Activated CD8-positive, alpha-beta memory T cell treated with anti-CD3 and anti-CD28 coated beads for 1 hour (primary cell): ENCODE measurements at regions not wholly inside any gene's neighbourhood (a gene's known extent, or its start where the extent isn't known, plus 50 kb on each side); places are given as distances from the start of the nearest gene placed in this dataset.

Experiments
- DNase-seq, 2 donors: peaks; one replicate each; pipeline ENCODE4 v3.0.0-alpha.2; 2020; ENCODE audit warnings: low read depth in 1 of 2; ENCODE audit errors: extremely low read depth in 1 of 2

DNA sequence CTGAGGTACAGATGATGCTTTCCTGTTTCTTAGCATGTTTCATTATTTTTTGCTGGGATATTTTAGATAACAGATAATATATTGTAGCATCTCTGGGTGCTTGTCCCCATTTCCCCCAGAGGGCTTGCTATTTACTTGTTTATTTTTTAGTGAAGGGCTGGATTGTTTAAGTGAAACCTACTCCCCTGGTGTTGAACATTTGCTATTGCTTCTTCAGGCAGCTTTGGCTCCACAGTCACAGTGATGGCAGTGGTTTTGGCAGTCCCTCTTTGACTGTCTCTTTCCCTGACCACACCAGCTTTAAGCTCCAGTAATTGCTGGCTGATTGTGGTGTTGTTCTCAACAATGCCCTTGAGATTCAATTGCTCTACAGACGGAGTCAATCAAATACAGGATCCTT, 128.9 kb downstream of the KLF13 start:
- no peak for DNase-seq

DNA sequence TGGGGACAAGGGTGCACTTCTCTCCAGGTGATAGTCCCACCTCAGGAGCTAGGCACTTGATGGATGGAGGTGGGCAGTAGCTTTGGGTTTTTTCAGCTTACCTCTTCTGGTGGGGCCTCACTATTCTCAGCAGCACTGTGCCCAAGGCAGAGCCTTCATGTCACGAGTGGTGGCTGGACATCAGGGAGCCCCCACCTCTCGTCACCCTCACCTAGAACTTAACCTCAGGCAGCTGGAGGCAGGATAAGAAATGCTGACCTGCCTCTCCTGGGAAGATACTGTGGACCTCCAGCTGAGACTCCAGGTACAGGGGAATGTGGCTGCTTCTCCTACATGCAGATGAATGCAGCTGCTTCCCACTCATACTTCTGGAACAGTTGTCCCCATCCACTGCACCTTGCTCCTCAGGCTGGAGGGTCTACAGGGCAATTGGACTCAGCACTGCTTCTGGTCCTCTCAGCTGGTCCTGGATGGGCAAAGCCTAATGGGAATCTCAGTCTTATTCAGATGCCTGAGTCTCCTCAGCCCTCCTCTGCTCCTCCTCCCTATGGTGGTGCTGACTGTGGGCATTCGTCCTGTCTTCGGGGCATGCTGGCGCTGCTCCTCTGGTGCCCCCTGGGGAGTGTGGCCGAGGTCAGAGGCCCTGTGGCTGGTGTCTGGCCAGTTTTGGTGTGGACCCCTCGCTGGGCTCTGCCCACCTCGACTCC, 129.9 kb downstream of the KLF13 start:
- DNase-seq: no peak

DNA sequence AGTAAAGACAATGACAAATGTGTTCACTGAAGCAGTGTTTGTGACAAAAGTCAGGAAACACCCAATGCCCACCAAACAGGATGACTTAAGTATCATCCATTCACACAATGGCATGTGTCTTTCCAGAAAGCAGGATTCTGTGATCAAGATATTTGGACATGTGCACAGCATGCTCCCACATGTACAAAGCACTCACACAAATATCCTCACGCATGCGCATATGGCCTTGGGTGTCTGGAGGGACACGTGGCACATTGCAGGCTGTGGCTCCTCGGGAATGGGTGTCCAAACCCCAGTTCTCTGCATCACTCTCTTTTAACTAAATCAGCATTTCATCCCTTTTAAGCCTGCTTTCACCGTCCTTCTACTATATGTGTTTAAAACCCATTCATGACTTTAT, 130.5 kb downstream of the KLF13 start:
- DNase-seq: no peak

DNA sequence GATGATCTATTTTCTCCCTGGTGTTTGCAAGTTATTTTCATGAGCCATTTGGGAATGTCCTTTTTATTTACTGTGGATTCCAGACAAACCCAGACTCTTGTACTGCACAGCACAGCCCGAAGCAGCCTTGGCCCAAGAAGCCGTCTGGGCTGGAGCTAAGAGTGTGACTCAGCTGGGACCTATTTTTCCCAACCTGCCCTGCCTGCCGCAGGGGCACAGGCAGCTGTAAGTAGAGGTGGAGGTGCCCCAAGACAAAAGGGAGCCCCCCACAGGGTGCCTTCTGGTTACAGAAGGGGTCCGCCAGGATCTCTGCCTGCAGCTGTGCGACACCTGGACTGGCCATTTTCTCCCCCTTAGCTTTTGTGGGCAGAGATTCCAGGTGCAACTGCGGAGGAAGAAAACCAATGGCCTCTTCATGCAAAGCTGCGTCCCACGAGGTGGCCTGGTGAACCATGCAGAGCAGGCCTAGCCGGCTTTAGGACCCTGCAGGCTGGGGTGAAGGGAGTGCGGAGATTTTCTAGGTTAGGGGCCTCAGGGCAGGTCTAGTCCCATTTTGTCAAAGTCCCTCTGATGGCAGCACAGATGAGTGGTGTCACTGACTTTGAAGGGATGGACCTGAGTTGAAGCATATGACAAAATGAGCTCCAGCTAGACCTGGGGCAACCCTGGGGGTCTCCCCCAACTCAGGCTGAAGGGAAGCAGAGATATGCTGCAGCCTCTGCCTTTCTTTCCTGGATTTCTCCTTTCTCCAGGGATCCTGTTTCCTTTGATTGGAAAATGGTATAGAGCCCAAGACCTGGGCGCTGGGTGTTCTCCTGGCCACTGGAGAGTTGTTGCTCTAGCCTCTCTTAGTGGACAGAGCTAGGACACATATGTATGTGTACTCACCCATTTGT, 131.2 kb downstream of the KLF13 start:
- no peak for DNase-seq

DNA sequence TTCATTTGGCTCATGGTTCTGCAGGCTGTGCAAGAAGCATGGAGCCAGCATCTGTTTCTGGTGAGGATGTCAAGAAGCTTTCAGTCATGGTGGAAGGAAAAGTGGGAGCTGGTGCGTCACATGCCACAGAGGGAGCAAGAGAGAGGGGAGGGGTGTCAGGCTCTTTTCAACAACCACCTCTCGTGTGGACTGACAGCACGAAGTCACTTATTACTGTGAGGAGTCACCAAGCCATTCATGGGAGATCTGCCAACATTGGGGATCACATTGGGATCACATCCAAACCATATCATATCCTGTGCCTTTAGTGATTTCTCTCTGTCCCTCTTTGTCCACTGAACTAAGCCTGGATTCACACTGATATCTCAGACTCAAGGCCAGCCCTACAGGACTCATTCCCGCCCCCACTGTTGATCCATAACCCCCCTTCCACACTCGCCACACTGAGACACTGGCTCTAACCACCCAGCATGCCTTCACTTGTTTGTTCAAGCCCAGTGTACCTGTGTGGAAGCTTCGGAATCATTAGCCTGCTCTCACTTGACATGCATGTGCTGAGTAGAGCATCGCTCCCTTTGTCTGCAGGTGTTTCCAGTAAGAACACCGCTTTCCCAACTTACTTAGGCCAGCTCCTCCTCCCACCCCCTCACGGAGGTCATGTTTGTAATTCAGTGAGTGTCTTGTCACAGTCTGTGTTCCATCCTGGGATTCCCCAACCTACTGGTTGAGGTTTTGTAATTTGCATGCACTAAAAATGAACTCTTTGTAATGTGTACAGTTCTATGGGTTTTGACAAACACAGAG, 132.2 kb downstream of the KLF13 start:
- no peak for DNase-seq

DNA sequence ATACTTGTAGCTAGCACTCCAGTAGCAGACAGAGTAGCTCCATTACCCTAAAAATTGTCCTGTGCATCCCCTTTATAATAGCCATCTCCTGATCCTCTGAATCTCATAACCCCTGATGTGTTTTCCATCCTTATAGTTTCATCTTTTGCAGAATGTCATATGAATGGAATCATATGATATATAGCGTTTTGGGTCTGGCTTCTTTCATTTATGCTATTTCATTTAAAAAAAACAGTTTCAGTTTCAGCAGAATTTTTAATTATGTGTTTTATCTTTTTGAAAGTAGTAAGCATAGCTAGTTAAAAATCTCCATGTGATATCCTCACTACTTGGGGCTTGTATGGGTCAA, 132.7 kb downstream of the KLF13 start:
- DNase-seq: no peak

DNA sequence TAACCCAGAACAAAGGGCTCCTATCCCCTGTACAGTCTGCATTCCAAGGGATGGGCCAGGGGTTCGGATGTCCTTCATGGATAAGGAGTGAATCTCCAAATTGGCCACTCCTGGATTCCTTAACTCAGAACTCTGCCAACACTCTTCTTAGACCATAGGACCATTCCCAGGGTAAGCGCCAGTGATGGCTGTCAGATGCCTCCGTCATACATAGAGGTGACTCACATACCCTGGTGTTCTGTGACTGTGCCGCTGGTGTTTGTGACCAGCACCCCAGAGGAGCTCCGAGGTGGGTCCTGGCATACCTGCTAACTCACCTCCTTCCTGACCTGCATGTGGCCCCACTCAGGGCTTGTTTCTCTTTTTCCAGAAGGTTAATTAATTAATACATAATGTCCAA, 134.7 kb downstream of the KLF13 start:
- DNase-seq: no peak

DNA sequence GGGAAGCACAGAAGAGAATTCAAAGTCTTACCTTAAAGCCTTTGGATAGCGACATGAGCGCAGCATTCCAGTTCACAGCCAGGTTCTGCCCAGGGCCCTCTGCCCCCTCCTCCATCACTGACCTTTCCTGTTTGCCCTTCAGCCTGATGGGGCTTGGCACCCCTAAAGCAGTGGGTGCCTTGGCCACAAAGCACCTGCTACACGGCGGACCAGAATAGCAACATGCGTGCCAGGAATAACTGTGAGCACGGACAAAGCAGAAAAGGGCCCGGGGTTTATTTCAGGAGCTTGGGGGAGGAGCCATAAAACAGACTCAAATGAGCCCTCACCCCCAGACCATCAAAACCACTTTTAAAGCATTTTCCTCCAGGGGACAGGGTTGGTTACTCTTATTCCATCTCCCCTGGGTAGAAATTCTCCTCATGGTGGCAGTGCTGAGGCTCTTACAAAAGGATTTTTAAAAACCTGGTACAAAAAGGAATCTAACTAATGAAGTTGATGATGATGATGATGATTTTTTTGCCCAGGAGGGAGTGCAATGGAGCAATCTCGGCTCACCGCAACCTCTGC, 135.4 kb downstream of the KLF13 start:
- no peak for DNase-seq

DNA sequence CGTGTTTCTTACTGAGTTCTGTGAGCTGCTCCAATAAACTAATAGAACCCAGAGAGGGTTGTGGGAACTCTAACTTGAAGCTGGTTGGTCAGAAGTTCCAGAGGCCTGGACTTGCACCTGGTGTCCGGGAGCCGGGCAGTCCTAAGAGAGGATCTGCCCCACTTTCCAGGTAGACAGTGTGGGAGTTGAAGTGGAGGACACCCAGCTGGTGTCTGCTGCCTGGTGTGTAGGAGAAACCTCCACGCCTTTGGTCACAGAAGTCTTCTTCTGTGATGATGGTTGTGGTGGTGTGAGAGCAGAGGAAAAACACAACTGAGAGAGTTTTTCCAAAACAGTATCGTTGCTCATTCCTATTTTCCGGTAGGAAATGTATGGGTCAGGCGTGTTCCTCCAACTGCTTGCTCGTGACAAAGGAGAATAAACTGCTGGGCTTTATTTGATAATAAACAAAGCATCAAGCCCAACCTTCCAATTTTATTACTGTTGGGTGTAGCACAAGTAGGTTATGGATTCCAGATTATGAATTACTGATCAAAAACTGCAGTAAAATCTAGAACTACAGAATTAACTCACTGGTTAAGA, 137.0 kb downstream of the KLF13 start:
- DNase-seq: no peak

DNA sequence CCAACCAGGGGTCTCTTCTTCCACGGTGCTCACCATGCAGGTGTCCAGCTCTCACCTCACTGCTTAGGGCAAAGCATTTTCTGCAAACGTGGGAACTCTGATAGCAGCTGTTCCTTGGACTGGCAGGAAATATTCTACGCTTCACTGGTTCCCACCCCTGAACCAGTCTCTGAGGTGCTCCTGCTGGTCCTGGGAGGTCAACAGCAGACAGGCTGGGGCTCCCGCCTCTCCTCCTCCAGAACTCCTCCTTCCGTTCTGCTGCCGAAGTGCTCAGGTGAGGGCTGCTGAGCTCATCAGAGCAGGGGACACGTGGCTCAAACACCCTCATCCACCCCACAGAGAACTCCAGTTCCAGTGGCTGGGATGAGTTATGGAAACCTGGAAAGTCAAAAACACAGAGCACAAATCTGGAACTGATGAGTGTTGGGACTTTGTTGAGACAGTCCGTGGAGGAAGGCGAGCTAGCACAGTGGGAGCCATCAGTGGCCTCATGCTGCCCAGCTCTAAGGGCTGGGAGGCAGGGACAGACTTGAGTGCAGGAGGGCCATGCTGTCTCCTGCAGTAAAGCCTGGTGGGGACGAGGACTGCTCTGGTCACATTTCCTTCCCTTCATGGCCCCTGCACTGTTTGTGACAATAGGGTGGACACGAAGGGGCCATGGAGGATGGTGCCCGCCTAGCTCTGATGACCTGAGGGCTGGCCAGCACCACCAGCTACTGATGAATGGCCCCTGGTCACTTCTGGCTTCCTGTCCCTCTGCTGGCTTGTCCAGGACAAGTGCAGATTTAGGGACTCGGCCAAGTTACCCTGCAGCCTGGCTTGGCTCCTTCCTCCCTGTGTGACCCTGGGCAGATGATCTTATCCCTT, 137.8 kb downstream of the KLF13 start:
- DNase-seq: no peak

DNA sequence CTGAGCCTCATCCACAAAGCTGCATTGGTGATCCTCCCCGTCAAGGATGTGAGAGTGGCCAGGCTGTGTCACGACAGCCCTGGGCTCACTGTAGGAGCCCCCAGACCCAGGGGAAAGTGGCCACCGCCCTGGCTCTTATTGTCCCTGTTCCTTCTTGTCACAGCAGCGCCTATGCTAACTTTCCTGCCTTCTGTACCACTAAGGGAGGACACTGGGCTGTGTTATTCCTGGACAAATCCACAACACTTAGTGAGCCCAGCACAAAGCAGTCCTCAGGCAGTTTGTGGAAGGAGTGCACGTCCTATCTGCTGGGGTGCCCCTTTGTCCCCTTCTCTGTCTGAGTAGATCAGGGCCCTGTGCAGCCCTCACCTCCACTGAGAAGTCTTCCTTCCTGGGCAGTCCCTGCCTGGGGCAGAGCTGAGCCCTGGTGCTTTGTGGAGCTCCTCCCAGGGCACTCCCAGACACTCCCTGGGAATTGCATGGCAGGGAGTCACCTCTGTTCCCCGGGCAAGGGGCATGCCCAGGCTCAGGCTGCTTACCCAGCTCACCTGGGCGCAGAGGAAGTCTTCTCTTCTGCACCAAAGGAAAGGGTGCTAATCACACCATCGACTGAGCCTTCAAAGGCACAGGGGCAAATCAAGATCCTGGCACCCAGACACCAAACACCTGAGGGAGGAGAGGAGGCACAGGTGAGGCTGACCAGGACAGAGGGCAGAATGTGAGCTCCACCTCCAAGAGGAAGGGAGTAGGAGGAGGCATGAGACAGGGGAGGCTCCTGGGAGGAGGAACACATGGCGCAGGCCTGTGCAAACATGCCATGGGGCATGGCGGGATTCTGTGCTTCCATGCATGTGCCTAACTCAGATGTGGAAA, 138.7 kb downstream of the KLF13 start:
- DNase-seq: no peak

DNA sequence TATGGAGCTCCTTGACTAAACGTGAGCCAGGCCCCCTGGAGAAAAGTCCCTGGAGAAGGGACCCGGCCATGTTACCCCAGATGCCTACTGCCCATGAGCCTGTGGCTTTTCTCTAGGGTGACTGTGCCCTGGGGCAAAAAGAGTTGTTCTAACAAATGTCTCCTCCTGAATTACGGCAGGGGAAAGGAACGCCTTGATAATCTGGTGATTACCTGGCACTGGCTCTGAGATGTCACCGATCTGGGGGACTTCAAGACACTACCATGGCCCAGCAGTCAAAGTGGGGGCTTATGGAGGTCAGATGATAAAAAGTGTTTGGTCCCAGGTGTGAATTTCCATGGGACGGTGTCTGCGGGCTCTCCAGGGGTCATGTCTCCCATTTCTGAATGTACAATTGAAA, 140.7 kb downstream of the KLF13 start:
- DNase-seq: no peak

DNA sequence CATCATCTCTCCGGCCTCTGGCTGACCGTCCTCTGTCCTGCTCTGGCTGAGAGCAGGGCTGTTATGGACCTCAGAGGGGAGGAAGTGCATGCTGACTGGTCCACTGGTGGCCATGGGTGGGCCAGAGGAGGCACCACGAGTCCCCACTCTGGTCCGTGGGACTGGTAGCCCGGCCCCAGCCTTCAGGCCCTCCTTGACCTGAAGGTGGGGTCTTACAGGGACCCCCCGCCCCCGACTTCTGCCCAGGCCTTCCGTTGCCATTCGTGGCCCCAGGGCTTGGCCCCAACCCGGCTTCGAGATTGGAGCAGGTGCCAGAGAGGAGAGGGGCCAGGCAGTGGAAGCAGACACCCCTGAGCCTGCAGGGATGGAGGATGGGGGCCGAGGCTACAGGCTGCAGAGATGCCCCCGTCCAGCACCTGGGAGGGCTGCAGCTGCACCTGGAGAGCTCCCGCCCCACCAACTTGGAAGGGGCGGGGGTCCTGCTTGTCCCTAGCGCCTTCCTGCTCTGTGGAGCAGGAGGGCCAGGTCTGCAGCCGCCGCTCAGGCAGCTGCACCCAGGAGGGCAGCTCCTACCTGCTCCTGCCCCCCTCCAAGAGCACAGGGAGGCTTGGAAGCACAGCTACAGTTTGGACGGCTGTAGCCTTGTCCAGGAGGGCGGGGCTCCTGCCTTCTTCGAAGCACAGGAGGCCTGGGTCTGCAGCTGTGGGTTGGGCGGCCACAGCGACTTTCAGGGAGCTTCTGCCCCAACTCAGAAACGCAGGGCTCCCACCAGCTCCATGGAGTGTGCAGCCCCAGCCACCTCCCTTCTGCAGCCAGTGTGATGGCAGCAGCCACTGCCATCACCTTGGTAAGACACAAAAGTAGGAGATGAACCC, 142.5 kb downstream of the KLF13 start:
- DNase-seq: no peak

DNA sequence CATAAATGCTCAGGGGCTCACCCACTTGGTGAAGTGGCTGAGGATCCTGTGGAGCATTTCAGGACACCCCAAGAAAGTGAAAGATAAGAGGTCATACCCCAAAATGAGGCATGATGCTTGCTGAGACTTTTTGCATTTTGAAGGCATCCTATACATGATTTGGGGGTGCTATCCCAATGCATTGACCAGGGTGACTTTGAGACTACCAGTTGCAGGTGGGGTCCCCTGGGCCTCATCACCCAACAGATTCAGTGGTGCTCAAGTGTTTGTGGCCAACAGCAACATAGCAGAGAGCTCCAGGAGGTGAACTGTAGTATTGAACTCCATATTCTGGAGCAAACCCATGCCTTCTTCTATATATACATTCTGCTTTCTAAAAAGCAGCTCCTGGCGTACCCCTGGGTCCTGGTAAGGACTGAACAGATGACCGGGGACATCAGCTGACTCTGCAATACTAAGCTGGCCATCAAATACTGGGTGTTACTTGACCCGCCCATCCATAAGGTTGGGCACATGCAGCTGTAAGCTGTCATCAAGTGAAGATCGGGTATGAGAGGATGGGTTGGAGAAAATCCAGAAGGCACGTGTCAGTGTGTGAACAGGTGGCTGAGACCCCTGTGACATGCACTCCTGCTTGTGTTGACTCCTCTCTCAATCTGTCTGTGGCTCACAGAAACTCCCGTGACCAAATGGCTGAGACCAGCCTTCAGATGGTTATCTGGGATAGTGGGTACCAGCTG, 143.3 kb downstream of the KLF13 start:
- no peak for DNase-seq

DNA sequence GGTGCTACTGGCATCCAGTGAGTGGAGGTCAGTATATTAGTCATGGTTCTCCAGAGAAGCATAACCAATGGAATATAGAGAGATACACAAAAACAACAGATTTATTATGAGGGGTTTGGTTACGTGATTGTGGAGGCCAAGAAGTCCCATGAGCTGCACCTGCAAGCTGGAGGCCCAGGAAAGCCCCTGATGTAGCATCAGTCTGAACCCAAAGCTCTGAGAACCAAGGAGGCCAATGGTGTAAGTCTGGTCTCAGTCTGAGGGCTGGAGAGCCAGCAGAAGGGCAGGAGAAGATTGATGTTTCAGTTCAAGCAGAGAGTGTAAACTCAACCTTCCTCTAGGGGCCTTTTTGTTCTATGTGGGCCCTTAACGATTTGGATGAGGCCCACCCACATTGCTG, 144.1 kb downstream of the KLF13 start:
- DNase-seq: no peak

DNA sequence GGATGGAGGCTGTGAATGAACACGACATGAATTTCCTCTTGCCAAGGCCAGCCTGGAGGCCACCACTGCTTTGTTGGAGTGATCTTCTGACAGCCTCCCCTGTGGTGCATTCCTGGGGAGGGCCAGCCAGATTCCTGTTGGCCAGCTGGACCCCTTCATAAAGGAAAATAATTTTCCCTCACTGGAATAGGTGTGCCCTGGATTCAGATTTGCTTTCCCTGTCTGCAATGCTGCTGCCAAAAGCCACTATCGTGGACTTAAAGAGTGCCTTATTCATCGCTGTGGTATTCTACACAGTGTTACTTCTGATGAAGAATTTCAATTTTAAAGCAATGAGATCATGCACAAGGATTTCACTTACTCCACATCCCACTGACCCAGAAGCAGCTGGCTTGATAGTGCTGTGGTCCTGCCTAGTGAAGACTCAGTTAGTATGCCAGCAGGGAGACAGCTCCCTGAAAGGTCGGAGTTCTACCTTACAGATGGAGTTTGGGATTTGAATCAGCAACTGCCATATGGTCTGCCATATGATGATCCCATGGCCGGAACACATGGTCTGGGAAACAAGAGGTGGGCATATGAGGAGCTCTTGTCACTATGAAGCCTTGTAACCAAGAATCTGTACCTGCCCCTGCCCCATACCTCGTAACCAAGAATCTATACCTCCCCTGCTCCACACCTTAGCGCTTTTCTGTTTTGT, 145.2 kb downstream of the KLF13 start:
- DNase-seq: no peak
